Liver (tissue), 8 donors: ENCODE measurements at regions not wholly inside any gene's neighbourhood (a gene's known extent, or its start where the extent isn't known, plus 50 kb on each side); places are given as distances from the start of the nearest gene placed in this dataset.

Experiments
- DNase-seq: peaks from one replicate; pipeline ENCODE4 v3.0.0-alpha.2; 2017; ENCODE audit warnings: low spot score
- H3K27ac ChIP-seq, 2 donors: one replicate each; pipeline ENCODE4 v1.7.0; 2013; ENCODE audit warnings: inconsistent platforms in 2 of 2, low read length in 2 of 2, control low read depth in 1 of 2, low read depth in 1 of 2, mild to moderate bottlenecking in 1 of 2
- H3K27me3 ChIP-seq, 4 donors: one replicate each; pipeline versions ENCODE4 v1.6.1 to v1.7.0; 2013; ENCODE audit warnings: low read length in 3 of 4, inconsistent platforms in 1 of 4, mild to moderate bottlenecking in 1 of 4, moderate library complexity in 1 of 4; ENCODE audit not compliant: control insufficient read depth in 4 of 4, insufficient read depth in 4 of 4
- H3K36me3 ChIP-seq, 4 donors: one replicate each; pipeline versions ENCODE4 v1.6.1 to v1.7.0; 2013; ENCODE audit warnings: low read length in 3 of 4, mild to moderate bottlenecking in 3 of 4, low read depth in 1 of 4, moderate library complexity in 1 of 4; ENCODE audit not compliant: control insufficient read depth in 4 of 4, insufficient read depth in 3 of 4
- H3K4me1 ChIP-seq, 4 donors: one replicate each; pipeline versions ENCODE4 v1.6.1 to v1.7.0; 2013; ENCODE audit warnings: low read length in 3 of 4, mild to moderate bottlenecking in 3 of 4, moderate library complexity in 1 of 4; ENCODE audit not compliant: control insufficient read depth in 4 of 4, insufficient read depth in 4 of 4
- H3K4me3 ChIP-seq, 3 donors: one replicate each; pipeline versions ENCODE4 v1.6.1 to v1.7.0; 2013; ENCODE audit warnings: low read length in 3 of 3, control low read depth in 1 of 3, low read depth in 1 of 3, mild to moderate bottlenecking in 1 of 3
- H3K9ac ChIP-seq, 2 donors: one replicate each; pipeline ENCODE4 v1.7.0; 2013; ENCODE audit warnings: low read length in 2 of 2, mild to moderate bottlenecking in 2 of 2, moderate library complexity in 2 of 2, control low read depth in 1 of 2, low read depth in 1 of 2
- H3K9me3 ChIP-seq, 4 donors: one replicate each; pipeline versions ENCODE4 v1.6.1 to v1.7.0; 2013; ENCODE audit warnings: low read length in 3 of 4; ENCODE audit not compliant: control insufficient read depth in 4 of 4
- ATF3 ChIP-seq: IDR thresholded peaks from 2 replicates; pipeline ENCODE4 v1.6.1; 2016; ENCODE audit warnings: antibody characterized with exemption
- EGR1 ChIP-seq, 2 donors: IDR thresholded peaks; 2 replicates each; pipeline ENCODE4 v1.6.1; 2016 to 2018; ENCODE audit warnings: antibody characterized with exemption in 2 of 2, low read depth in 2 of 2
- FOXA1 ChIP-seq: IDR thresholded peaks from 2 replicates; pipeline ENCODE4 v1.6.1; 2016; ENCODE audit warnings: antibody characterized with exemption
- FOXA2 ChIP-seq: IDR thresholded peaks from 2 replicates; pipeline ENCODE4 v1.6.1; 2016; ENCODE audit warnings: antibody characterized with exemption
- GABPA ChIP-seq, 2 donors: IDR thresholded peaks in 1 of 2; conservative IDR thresholded peaks in 1 of 2; 2 replicates each; pipeline ENCODE4 v1.6.1; 2016; ENCODE audit warnings: antibody characterized with exemption in 2 of 2, mild to moderate bottlenecking in 1 of 2, moderate library complexity in 1 of 2
- HNF4A ChIP-seq, 2 donors: conservative IDR thresholded peaks; 2 replicates each; pipeline ENCODE4 v1.6.1; 2016; ENCODE audit warnings: antibody characterized with exemption in 2 of 2, mild to moderate bottlenecking in 2 of 2
- HNF4G ChIP-seq: IDR thresholded peaks from 2 replicates; pipeline ENCODE4 v1.6.1; 2016; ENCODE audit warnings: antibody characterized with exemption
- JUND ChIP-seq, 2 donors: IDR thresholded peaks; 2 replicates each; pipeline ENCODE4 v1.6.1; 2016; ENCODE audit warnings: antibody characterized with exemption in 2 of 2
- NR2F2 ChIP-seq: IDR thresholded peaks from 2 replicates; pipeline ENCODE4 v1.6.1; 2016; ENCODE audit warnings: antibody characterized with exemption
- RAD21 ChIP-seq, 2 donors: IDR thresholded peaks; 2 replicates each; pipeline ENCODE4 v1.6.1; 2016; ENCODE audit warnings: antibody characterized with exemption in 2 of 2, mild to moderate bottlenecking in 2 of 2
- RXRA ChIP-seq, 2 donors: IDR thresholded peaks; 2 replicates each; pipeline ENCODE4 v1.6.1; 2017 to 2018; ENCODE audit warnings: antibody characterized with exemption in 2 of 2, mild to moderate bottlenecking in 1 of 2
- SP1 ChIP-seq: IDR thresholded peaks from 2 replicates; pipeline ENCODE4 v1.6.1; 2018; ENCODE audit warnings: antibody characterized with exemption, mild to moderate bottlenecking
- TAF1 ChIP-seq: conservative IDR thresholded peaks from 2 replicates; pipeline ENCODE4 v1.6.1; 2016; ENCODE audit warnings: antibody characterized with exemption, mild to moderate bottlenecking
- ZBTB33 ChIP-seq: IDR thresholded peaks from 2 replicates; pipeline ENCODE4 v1.6.1; 2016; ENCODE audit warnings: antibody characterized with exemption
- WGBS: extraction: QIAGEN DNeasy Blood & Tissue Kit; methylation state at CpG from one replicate; pipeline ENCODE4 v1.1.7; 2013; 5-methylcytosine and 5-hydroxymethylcytosine counted together
- TF ChIP-seq, protein P1 (sequence below): fragments of 150-350 bp; IDR thresholded peaks from 2 replicates; pipeline ENCODE4 v1.5.1; 2017; ENCODE audit warnings: improper control_type of control experiment, low read depth, low read length; ENCODE audit not compliant: missing input control
- TF ChIP-seq, protein P2 (sequence below): IDR thresholded peaks from 2 replicates; pipeline ENCODE4 v1.6.1; 2016; ENCODE audit warnings: antibody characterized with exemption
- TF ChIP-seq, protein P3 (sequence below): IDR thresholded peaks from 2 replicates; pipeline ENCODE4 v1.6.1; 2016; ENCODE audit warnings: antibody characterized with exemption, mild to moderate bottlenecking
- donor health status: healthy.
- donor health status: healthy.
- donor health status: healthy.
- donor health status: healthy.
- donor health status: healthy.

GRCh38 chr2:194327196-194327888, 1329.7 kb upstream of the SLC39A10 start:
- no peaks in the 10 kb centered on the region for H3K27me3 ChIP-seq
- no peak for DNase-seq
- WGBS: 88% methylated on average over 25 of the region's 25 CpGs
- TF ChIP-seq HNF4A (conservative IDR thresholded peaks at IDR 0.05) (no peak), JUND (IDR thresholded peaks at IDR 0.05) (no peak), EGR1 (IDR thresholded peaks at IDR 0.05; ENCODE audit: low read depth in 2 of 2) (no peak), GABPA (IDR thresholded peaks at IDR 0.05 in 1 of 2, conservative IDR thresholded peaks at IDR 0.05 in 1 of 2) (no peak), NR2F2 (no peak), FOXA1 (no peak), TAF1 (no peak), RAD21 (IDR thresholded peaks at IDR 0.05) (no peak), RXRA (IDR thresholded peaks at IDR 0.05) (no peak), ATF3 (no peak), SP1 (no peak), ZBTB33 (no peak), FOXA2 (no peak)
- TF ChIP-seq, protein P1, sequence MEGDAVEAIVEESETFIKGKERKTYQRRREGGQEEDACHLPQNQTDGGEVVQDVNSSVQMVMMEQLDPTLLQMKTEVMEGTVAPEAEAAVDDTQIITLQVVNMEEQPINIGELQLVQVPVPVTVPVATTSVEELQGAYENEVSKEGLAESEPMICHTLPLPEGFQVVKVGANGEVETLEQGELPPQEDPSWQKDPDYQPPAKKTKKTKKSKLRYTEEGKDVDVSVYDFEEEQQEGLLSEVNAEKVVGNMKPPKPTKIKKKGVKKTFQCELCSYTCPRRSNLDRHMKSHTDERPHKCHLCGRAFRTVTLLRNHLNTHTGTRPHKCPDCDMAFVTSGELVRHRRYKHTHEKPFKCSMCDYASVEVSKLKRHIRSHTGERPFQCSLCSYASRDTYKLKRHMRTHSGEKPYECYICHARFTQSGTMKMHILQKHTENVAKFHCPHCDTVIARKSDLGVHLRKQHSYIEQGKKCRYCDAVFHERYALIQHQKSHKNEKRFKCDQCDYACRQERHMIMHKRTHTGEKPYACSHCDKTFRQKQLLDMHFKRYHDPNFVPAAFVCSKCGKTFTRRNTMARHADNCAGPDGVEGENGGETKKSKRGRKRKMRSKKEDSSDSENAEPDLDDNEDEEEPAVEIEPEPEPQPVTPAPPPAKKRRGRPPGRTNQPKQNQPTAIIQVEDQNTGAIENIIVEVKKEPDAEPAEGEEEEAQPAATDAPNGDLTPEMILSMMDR: no peak
- TF ChIP-seq, protein P2, sequence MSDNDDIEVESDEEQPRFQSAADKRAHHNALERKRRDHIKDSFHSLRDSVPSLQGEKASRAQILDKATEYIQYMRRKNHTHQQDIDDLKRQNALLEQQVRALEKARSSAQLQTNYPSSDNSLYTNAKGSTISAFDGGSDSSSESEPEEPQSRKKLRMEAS: no peak
- no peak overlapping the region for H3K27ac ChIP-seq
- no peaks in the 10 kb centered on the region for H3K4me1 ChIP-seq
- H3K36me3 ChIP-seq: no peaks in the 10 kb centered on the region
- no peak overlapping the region for H3K9ac ChIP-seq
- H3K9me3 ChIP-seq: peaks cover 0 to 8% (median 2%) of the 10 kb centered on the region in 4 donors
- H3K4me3 ChIP-seq: no peak overlapping the region

DNA sequence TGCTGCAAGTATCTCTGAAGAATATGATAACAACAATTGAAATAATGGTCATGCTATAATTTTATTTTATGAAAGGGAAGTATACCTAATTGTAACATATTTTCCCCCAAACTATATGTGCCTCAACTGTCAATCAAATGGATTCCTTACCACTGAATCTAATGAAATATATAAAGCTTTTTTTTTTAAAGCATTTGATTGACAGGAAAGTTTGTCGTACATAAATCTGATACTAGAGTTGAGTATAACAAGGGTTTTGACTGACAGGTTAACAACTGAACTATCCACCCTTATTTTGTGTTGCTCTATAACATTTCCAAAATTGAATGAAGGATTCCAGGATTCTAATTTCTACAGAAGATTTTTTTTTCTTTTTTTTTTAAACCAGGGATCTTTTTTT, 1333.3 kb upstream of the SLC39A10 start:
- Histone ChIP-seq H3K36me3 (no peaks in the 10 kb centered on the region), H3K9me3 (peaks cover 0 to 8% (median 2%) of the 10 kb centered on the region in 4 donors), H3K27ac (no peak overlapping the region), H3K4me3 (no peak overlapping the region), H3K27me3 (no peaks in the 10 kb centered on the region), H3K4me1 (no peaks in the 10 kb centered on the region), H3K9ac (no peak overlapping the region)
- 78% methylated on average over 1 of the region's 1 CpG for WGBS
- TF ChIP-seq, protein P1: no peak
- TF ChIP-seq, protein P3, sequence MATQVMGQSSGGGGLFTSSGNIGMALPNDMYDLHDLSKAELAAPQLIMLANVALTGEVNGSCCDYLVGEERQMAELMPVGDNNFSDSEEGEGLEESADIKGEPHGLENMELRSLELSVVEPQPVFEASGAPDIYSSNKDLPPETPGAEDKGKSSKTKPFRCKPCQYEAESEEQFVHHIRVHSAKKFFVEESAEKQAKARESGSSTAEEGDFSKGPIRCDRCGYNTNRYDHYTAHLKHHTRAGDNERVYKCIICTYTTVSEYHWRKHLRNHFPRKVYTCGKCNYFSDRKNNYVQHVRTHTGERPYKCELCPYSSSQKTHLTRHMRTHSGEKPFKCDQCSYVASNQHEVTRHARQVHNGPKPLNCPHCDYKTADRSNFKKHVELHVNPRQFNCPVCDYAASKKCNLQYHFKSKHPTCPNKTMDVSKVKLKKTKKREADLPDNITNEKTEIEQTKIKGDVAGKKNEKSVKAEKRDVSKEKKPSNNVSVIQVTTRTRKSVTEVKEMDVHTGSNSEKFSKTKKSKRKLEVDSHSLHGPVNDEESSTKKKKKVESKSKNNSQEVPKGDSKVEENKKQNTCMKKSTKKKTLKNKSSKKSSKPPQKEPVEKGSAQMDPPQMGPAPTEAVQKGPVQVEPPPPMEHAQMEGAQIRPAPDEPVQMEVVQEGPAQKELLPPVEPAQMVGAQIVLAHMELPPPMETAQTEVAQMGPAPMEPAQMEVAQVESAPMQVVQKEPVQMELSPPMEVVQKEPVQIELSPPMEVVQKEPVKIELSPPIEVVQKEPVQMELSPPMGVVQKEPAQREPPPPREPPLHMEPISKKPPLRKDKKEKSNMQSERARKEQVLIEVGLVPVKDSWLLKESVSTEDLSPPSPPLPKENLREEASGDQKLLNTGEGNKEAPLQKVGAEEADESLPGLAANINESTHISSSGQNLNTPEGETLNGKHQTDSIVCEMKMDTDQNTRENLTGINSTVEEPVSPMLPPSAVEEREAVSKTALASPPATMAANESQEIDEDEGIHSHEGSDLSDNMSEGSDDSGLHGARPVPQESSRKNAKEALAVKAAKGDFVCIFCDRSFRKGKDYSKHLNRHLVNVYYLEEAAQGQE: no peak
- TF ChIP-seq ATF3 (no peak), JUND (IDR thresholded peaks at IDR 0.05) (no peak), FOXA1 (no peak), HNF4G (no peak), SP1 (no peak), RAD21 (IDR thresholded peaks at IDR 0.05) (no peak), ZBTB33 (no peak)
- TF ChIP-seq, protein P2: no peak
- DNase-seq: no peak
